DMS53 treated with DMSO at 0.1 percent for 48 hours (cell line): ENCODE measurements at regions not wholly inside any gene's neighbourhood (a gene's known extent, or its start where the extent isn't known, plus 50 kb on each side); places are given as distances from the start of the nearest gene placed in this dataset.

Experiments used
- DNase-seq: peaks from one replicate; lab custom pipeline; 2025; ENCODE audit not compliant: unreplicated experiment; lab: John Stamatoyannopoulos, UW

DNA sequence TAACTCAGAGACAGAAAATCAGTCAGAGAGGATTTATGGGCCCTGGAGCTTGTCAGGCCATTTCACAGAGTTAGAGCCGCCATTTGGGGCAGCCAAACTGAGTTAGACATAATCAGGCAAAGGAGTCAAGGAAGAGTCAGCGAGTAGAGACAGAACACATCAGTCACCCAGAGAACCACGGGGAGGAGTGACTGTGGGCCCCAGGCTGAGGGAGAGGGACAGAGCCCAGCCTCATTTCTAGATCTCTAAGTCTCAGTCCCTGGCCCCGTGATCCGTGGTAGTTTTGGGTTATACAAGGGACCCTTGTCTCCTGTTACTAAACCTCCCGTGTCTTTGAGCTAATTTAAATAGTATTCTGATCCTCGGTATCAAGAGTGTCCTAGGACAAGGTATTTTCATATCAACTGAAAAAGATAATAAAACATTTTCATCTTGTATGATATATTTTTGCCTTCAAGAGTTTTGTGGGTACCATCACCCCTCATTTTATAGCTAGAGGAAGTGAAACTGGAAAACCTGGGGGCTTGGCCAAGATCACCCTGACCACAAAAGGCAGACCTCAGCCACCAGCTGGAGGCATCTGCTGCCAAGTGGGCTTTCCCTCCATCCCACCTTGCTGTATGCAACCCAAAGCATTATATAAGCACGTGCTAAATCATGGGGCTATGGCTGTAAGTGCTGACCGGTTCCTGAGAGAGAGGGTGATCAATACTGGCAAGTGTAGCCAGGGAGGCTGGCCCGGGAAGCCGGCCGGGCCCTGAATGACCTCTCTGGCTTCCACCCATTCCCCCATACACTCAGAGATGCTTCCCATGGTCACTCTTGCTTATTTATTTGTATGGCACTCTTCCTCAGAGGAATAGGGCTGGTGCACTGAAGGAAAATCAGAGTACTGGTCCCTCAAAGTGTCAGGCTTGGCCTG lies 204.1 kb downstream of the BCOR start:
- no peak for DNase-seq

DNA sequence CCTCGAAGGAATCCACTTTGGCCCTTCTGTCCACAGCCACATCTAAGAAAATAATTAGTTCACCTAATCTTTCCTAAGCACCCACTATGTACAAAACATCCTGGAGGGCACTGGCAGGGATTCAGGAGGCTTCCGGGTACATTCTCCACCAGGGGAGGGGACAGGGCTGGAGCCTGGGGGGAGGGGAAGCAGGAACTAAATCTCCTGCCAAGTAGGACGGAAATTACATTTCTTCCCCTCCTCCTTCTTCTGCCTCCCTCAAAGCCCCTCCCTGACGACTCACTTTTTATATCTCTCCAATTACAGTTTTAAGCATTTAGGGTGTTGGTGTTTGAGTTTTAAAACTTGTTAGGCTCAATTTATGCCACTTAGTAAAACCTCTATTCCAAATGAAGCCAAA lies 203.1 kb downstream of the BCOR start:
- DNase-seq, result no peak

DNA sequence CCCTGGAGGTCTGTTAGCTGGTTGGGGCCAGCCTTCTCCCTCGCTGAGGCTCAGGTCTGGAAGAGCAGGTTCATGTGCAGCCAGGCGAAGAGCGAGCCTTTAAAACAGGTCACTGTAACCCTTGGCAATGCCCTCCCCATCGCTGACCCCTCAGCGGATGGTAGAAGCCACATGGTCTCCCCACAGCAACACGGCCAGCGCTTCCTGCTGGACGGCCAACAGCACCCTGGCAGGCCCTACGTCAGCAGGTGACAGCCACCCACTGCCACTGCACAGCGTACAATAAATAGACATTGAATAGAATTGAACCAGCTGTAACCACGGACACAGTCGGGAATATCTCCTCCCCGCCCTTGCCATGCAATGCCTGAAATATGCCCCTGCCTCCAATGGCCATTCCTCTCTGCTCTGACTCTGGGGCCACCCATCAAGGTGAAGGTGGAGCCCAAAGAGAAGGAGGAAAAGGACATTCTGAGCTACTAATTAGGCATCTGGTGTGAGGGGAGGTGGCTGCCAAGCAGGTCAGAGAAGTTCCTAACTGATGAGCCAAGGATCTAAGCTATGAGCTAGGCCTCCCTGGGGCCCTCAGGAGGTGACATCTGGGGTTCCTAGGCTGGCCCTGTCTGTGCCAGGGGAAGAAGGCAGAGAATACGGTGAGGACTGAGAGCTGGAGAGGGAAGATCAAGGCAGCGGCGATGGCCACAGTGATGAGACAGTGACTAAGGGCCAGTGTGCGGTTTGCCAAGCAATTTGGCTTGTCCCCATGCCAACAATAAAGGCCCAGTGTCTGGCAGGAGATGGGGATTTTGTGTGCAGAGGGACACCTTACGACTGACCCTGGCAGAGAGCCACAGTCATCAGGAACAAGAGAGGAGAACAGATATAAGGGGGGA lies 202.3 kb downstream of the BCOR start:
- no peak for DNase-seq

DNA sequence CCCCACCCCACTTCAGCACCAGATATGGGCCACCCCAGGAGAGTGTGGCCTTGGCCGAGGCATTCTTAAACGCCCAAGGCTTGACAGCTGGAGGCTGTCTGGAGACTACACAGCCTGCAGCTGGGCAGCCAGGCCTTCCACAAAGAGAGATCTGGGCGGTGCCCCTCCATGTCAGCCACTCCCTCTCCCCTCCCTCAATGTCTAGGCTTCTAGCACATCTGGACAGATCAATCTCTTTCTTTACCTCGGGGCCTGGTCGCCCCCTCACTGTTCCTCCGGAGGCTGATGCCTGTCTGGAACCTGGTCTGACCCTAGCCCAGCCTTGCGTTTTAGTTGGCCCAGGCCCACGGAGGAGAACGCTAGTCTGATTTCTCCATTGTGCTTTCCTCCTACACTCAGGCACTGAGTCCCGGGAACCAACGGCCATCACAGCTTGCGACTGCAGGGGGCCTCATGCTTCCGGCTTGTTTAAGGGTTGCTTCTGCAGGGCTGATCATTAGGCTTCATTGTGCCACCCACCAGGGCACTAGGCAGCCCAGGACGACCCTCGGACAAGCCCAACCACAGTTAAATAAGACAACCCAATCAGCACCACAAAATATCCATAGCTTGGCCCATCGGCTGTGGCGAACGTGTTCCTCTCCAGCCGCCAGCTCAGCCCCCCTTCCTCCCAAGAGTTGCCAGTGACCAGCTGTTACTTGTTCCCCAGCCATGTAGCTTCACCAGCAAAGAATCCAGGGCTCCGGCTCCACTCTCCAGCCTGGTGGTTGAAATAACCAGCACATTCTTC lies 200.6 kb downstream of the BCOR start:
- no peak for DNase-seq

DNA sequence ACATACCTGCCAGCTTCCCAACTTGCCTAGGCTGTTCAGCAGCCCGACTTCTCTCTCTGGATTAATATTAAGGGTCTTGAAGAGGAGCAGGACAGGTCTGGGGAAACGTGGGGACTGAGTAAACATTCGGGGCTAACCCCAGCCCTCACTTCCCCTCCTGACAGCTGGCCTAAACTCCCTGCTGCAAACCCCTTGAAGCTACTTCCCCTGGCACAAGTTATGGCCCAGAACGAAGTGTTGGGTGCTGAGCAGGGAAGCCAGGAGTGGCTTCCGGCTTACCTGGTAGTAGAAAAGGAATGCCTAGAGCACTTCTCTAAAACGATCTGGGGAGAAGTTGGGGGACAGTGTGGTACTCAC lies 200.0 kb downstream of the BCOR start:
- DNase-seq, result no peak

- DNase-seq, result peak; percentile 33
These were observed 199.6 kb downstream of the BCOR start for GRCh38 chrX:39898147-39898546.

DNA sequence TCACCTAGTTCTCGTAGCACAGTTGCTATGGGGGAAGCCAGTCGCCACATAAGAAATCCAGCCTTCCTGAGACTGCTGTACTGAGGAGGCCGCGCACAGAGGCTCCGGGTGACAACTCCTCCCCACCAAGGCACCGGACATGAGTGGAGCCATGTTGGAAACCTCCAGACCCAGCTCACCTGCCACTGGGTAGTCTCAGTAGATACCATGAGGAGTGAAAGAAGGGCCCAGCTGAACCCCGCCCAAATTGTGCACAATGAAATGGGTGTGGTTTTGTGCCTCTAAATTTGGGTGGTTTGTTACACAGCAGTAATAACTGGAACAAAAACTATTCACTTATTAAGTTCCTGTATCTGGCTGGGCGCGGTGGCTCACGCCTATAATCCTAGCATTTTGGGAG lies 198.7 kb downstream of the BCOR start:
- no peak for DNase-seq

- no peak for DNase-seq
These were observed 197.6 kb downstream of the BCOR start for GRCh38 chrX:39899856-39900776.

GRCh38 chrX:39900777-39901170 lies 197.0 kb downstream of the BCOR start:
- DNase-seq, result no peak

- no peak for DNase-seq
These were observed 194.4 kb downstream of the BCOR start for GRCh38 chrX:39903343-39903742.

GRCh38 chrX:39903937-39904336 lies 193.8 kb downstream of the BCOR start:
- DNase-seq, result no peak

- no peak for DNase-seq
These were observed 192.8 kb downstream of the BCOR start for GRCh38 chrX:39904816-39905537.

DNA sequence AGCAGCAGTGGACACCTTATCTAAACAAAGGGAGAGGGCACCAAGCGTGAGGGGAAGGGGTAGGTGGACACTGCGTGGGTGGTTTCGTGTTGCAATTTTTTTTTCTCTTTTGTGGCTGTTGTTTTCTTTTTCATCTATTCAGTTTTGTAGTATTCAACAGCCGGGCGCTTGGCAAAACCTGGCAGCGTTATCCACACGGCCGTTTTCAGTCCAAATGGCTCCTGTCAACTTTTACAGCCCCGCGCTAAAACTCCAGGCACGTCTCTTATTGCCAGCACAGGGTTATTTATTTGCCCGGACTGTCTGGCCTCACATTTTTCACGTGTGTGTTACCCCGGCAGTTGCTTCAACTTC lies 192.2 kb downstream of the BCOR start:
- no peak for DNase-seq

DNA sequence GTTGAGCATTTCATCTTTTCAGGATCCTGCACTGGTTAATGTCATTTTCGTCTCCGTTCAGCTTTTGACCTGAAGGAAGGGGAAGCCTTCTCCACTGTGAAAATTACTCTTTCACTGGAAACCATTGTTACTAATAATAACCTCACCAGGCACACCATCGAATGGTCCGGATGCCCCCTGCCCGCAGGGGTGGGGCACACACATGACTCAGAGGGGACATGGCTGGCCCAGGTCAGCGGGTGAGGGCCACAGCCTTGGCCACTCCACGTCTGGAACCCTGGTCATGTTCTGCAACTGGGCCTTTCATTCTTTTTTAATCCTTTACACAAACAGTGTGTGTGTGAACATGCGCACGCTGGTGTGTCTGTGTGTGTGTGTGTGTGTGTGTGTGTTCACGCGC lies 191.8 kb downstream of the BCOR start:
- no peak for DNase-seq

DNA sequence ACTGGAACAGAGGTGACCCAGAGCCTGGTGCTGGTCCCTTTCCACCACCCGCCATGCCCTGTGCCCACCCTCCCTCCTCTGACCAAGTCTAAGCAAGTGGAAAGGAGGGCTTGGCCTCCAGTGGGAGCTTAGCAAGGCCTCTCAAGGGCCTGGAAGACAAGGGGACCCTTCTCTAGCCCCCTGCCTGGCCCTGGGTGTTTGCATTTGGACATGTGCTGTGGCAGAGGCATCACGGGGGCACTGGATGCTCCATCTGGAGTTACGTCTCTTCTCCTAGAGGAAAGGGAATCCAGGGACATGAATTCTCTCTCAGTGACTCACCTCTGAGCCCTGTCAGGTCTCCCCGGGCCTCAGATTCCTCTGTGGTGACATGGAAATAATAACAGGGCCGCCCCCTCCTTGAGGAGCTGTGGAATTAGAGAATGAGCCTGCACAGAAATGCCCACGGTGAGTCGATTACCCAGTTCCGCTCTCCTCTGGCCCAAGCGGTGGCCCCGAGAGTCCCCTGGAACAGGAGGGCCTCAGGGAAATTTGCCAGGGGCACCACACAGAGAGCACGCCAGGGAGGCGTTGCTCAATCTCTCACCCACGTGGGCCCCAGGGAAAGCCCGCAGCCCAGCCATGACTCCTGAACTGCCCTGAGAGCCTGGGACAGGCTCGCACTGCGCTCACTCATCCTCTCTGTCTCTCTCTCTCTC lies 189.6 kb downstream of the BCOR start:
- DNase-seq, result no peak

DNA sequence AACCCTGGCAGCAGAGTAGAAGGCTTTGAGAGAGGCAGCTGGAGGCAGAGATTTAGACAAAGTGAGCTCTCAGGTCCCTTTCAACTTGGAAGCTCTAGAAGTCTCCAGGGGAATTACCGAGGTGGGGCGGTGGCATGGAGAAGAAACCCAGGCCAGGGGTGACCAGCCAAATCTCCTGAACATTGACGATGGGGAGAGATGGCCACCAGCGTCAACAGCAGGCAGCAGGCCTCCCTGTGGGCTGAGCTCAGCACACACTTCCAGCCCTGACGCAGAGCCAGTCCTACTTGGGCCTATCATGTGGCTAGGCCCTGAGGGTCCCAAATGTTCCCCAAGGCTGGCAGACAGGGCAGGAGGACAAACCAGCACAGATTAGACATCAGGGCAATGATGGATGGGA lies 187.8 kb downstream of the BCOR start:
- DNase-seq, result no peak

- no peak for DNase-seq
These were observed 187.1 kb downstream of the BCOR start for GRCh38 chrX:39910651-39911050.

DNA sequence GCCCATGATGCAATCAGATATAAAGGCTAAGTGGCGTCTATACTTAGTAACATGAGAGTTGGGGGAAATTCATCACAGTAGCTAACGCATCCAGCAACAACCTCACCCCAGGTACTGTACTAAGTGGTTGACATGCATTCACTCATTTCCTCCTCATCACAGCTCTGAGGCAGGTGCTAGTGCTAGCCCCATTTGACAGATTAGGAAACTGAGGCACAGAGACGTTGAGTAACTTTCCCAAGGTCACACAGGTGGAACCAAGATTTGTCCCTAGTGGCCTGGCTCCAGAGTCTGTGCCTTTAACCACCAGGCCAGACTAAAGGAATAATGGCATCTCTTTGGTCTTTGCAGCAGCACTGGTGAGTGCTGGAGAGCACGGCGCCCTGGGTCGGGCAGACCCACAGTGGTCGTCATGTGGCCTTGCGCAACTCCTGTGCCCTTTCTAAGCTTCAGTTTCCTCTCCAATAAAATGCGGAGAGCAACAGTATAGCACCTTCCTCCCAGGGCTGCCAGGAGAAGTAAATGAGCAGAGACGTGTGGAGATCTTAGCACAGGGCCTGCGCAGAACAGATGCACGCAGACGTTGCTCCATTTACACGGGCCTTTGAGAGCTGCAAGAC lies 186.4 kb downstream of the BCOR start:
- DNase-seq, result no peak

GRCh38 chrX:39912126-39912525 lies 185.6 kb downstream of the BCOR start:
- no peak for DNase-seq
